K562 (cell line): ENCODE measurements at regions not wholly inside any gene's neighbourhood (a gene's known extent, or its start where the extent isn't known, plus 50 kb on each side); places are given as distances from the start of the nearest gene placed in this dataset.

Experiments used
- ATAC-seq: fragments of 200-7000 bp; cut with Tn5 transposase; 3 replicates; pipeline ENCODE4 v1.9.1; 2020; ENCODE audit warnings: moderate library complexity
- BruUV-seq: library from RNA; stranded (reverse); fragments of 400-500 nt; replicated peaks from 2 replicates; lab custom pipeline; 2021; lab: Mats Ljungman, UMichigan
- CTCF ChIA-PET: fragments of 300-600 bp; formaldehyde crosslinking; extraction: SDS; loops from one replicate; lab custom pipeline; 2021; ENCODE audit warnings: low intra/inter-chr PET ratio; lab: Yijun Ruan, JAX
- POLR2A ChIA-PET: fragments of 300-600, 350-650 bp; sonication (Branson Sonifier 250); formaldehyde crosslinking; extraction: SDS; loops from one replicate; lab custom pipeline; 2021; ENCODE audit warnings: antibody characterized with exemption, inconsistent platforms; lab: Yijun Ruan, JAX
- DNase-seq, 4 experiments: peaks; one replicate each; pipeline versions ENCODE4 v3.0.0 to v3.0.0-alpha.2; 2011 to 2018; ENCODE audit warnings: low spot score in 3 of 4, mixed read lengths in 3 of 4; ENCODE audit errors: extremely low read depth in 1 of 4
- FAIRE-seq: peaks from 2 replicates; lab custom pipeline; 2011; peaks lifted over from hg19 to GRCh38; lab: Jason Lieb, UNC
- H2AFZ ChIP-seq: 2 replicates; pipeline ENCODE4 v1.6.0; 2011; ENCODE audit warnings: low read depth, low read length, control low read depth, inconsistent platforms
- H3K27ac ChIP-seq: fragments of 200-600 bp; 3 replicates; pipeline ENCODE4 v1.8.0; 2011; ENCODE audit warnings: low read depth, mild to moderate bottlenecking, control low read depth, inconsistent platforms, low read length, moderate library complexity, mixed read lengths; ENCODE audit errors: extremely low read depth
- H3K27me3 ChIP-seq, 2 experiments: fragments of 300-600 bp in 1 of 2; 2 replicates in 1 of 2; 3 replicates in 1 of 2; pipeline versions ENCODE4 v1.6.0 to v1.8.0; 2011; ENCODE audit warnings: inconsistent platforms in 2 of 2, low read length in 2 of 2, mild to moderate bottlenecking in 1 of 2, mixed read lengths in 1 of 2, moderate library complexity in 1 of 2; ENCODE audit not compliant: control insufficient read depth in 2 of 2, insufficient read depth in 2 of 2
- H3K36me3 ChIP-seq: fragments of 300-600 bp; 3 replicates; pipeline ENCODE4 v1.8.0; 2011; ENCODE audit warnings: mild to moderate bottlenecking, low read length, inconsistent platforms; ENCODE audit not compliant: control insufficient read depth, insufficient read depth
- H3K4me1 ChIP-seq, 2 experiments: fragments of 200-600 bp in 1 of 2; replicated peaks in 1 of 2; 2 replicates in 1 of 2; 3 replicates in 1 of 2; pipeline versions ENCODE4 v1.5.1 to v1.8.0; 2011; ENCODE audit warnings: inconsistent platforms in 2 of 2, low read length in 2 of 2, mild to moderate bottlenecking in 1 of 2, mixed read lengths in 1 of 2, moderate library complexity in 1 of 2; ENCODE audit not compliant: control insufficient read depth in 2 of 2, insufficient read depth in 2 of 2
- H3K4me2 ChIP-seq: 2 replicates; pipeline ENCODE4 v1.6.1; 2011; ENCODE audit warnings: low read length, control low read depth, inconsistent platforms, mixed read lengths; ENCODE audit not compliant: insufficient read depth
- H3K4me3 ChIP-seq: fragments of 200-600 bp; sonication (generic), shearing (Covaris generic); 2 replicates; pipeline ENCODE4 v1.5.1; 2016; ENCODE audit warnings: control low read depth, inconsistent platforms
- H3K79me2 ChIP-seq: fragments of 200-600 bp; 3 replicates; pipeline ENCODE4 v1.8.0; 2011; ENCODE audit warnings: low read length, inconsistent platforms; ENCODE audit not compliant: control insufficient read depth, insufficient read depth
- H3K9ac ChIP-seq, 2 experiments: 2 replicates each; pipeline versions ENCODE4 v1.6.0 to v1.6.1; 2011; ENCODE audit warnings: low read depth in 2 of 2, low read length in 2 of 2, control low read depth in 1 of 2, inconsistent platforms in 1 of 2, mild to moderate bottlenecking in 1 of 2, mixed read lengths in 1 of 2; ENCODE audit not compliant: insufficient read depth in 1 of 2
- H3K9me1 ChIP-seq: one replicate; pipeline ENCODE4 v1.6.0; 2011; ENCODE audit warnings: inconsistent platforms, mild to moderate bottlenecking, low read length, moderate library complexity; ENCODE audit not compliant: control insufficient read depth, insufficient read depth
- H3K9me3 ChIP-seq: replicated peaks from 2 replicates; pipeline ENCODE4 v1.5.1; 2011; ENCODE audit warnings: low read depth, low read length, inconsistent platforms; ENCODE audit not compliant: control insufficient read depth, insufficient read depth
- H4K20me1 ChIP-seq: replicated peaks from 2 replicates; pipeline ENCODE4 v1.6.1; 2011; ENCODE audit warnings: low read length, inconsistent platforms, mixed read lengths; ENCODE audit not compliant: control insufficient read depth, insufficient read depth
- CBX1 ChIP-seq: sonication (generic); IDR thresholded peaks from 2 replicates; pipeline ENCODE4 v1.6.1; 2016; ENCODE audit warnings: antibody characterized with exemption, low read depth, mild to moderate bottlenecking
- FOXO4 ChIP-seq: fragments of 450-650 bp; formaldehyde crosslinking; IDR thresholded peaks from 2 replicates; pipeline ENCODE4 v1.4.0; 2020; ENCODE audit warnings: mild to moderate bottlenecking, moderate library complexity
- SP1 ChIP-seq: sonication (generic); formaldehyde crosslinking; IDR thresholded peaks from 2 replicates; pipeline ENCODE4 v1.8.1; 2022; ENCODE audit warnings: mild to moderate bottlenecking, missing genetic modification reagents
- STAT5A ChIP-seq: IDR thresholded peaks from 2 replicates; pipeline ENCODE4 v1.6.1; 2012; ENCODE audit warnings: low read length, inconsistent platforms, borderline replicate concordance
- TFE3 ChIP-seq: fragments of 450-650 bp; formaldehyde crosslinking; IDR thresholded peaks from 2 replicates; pipeline ENCODE4 v1.4.0; 2020; ENCODE audit warnings: mild to moderate bottlenecking, mixed read lengths
- WGBS: fragments of 100-300 bp; shearing (Covaris generic); methylation state at CpG from one replicate; pipeline ENCODE4 v1.1.6; 2016; ENCODE audit warnings: low coverage, mixed read lengths; ENCODE audit not compliant: insufficient coverage; ENCODE audit errors: missing lambda C conversion rate; 5-methylcytosine and 5-hydroxymethylcytosine counted together
- in situ Hi-C: fragments of 300-500 bp; cut with MboI; formaldehyde crosslinking; loops from 4 replicates; pipeline ENCODE4 v1.15.0; 2018; ENCODE audit warnings: inconsistent platforms, mixed read lengths
- intact Hi-C: fragments of 100-400 bp; cut with micrococcal nuclease; formaldehyde crosslinking; loops from 2 replicates; pipeline ENCODE4 v1.14.2; 2022

GRCh38 chr1:104989012-104989411 lies 1239.3 kb downstream of the AMY1C start (continued):
- TF ChIP-seq FOXO4 (CRISPR knock-in tag) (no peak), SP1 (no peak), STAT5A (no peak)

- H3K9me1 ChIP-seq = no peaks in the 10 kb centered on the region
- POLR2A ChIA-PET = no interaction called here
- no peaks in the 10 kb centered on the region for H3K9me3 ChIP-seq
- H3K27ac ChIP-seq = no peak overlapping the region
- DNase-seq (no peak), ATAC-seq (no peak), FAIRE-seq (no peak)
- CTCF ChIA-PET = no interaction called here
- H2AFZ ChIP-seq = no peak overlapping the region
- WGBS = 2% methylated on average over 3 of the region's 3 CpGs
- H4K20me1 ChIP-seq = no peaks in the 10 kb centered on the region
- no peak overlapping the region for H3K9ac ChIP-seq
- H3K36me3 ChIP-seq = no peaks in the 10 kb centered on the region
- H3K79me2 ChIP-seq = no peaks in the 10 kb centered on the region
- no peak overlapping the region for H3K4me2 ChIP-seq
- BruUV-seq = no TSS peak
- in situ Hi-C loops = no loop called here
- intact Hi-C loops = no loop called here
- peak; percentile 34; the same call in 1 of the 2 replicates for TF ChIP-seq TFE3 (CRISPR knock-in tag)
- TF ChIP-seq CBX1 = no peak
- H3K4me3 ChIP-seq = no peak overlapping the region
- H3K4me1 ChIP-seq = no peaks in the 10 kb centered on the region
- H3K27me3 ChIP-seq = no peaks in the 10 kb centered on the region
Observed at GRCh38 chr1:104991702-104992101, 1242.0 kb downstream of the AMY1C start.
